Astrocyte (in vitro differentiated cells and primary cell): ENCODE measurements at regions not wholly inside any gene's neighbourhood (a gene's known extent, or its start where the extent isn't known, plus 50 kb on each side); places are given as distances from the start of the nearest gene placed in this dataset.

Experiments
- DNase-seq: peaks from one replicate; pipeline ENCODE4 v3.0.0-alpha.2; 2010; ENCODE audit warnings: low read depth
- FAIRE-seq: peaks from 2 replicates; lab custom pipeline; 2011; peaks lifted over from hg19 to GRCh38; lab: Jason Lieb, UNC
- H2AFZ ChIP-seq: 2 replicates; pipeline ENCODE4 v1.6.0; 2012; ENCODE audit warnings: low read depth, low read length, inconsistent platforms
- H3K27ac ChIP-seq: 2 replicates; pipeline ENCODE4 v1.5.1; 2011; ENCODE audit warnings: low read depth, low read length, inconsistent platforms
- H3K27me3 ChIP-seq: 2 replicates; pipeline ENCODE4 v1.6.0; 2011; ENCODE audit warnings: low read length, inconsistent platforms; ENCODE audit not compliant: insufficient read depth
- H3K36me3 ChIP-seq: 2 replicates; pipeline ENCODE4 v1.5.1; 2011; ENCODE audit warnings: low read length, inconsistent platforms; ENCODE audit not compliant: insufficient read depth
- H3K4me1 ChIP-seq: 2 replicates; pipeline ENCODE4 v1.5.1; 2011; ENCODE audit warnings: low read length, inconsistent platforms; ENCODE audit not compliant: insufficient read depth
- H3K4me2 ChIP-seq: 2 replicates; pipeline ENCODE4 v1.6.0; 2012; ENCODE audit warnings: low read length, inconsistent platforms
- H3K4me3 ChIP-seq: 2 replicates; pipeline ENCODE4 v1.5.1; 2011; ENCODE audit warnings: low read depth, mild to moderate bottlenecking, low read length, inconsistent platforms; ENCODE audit not compliant: insufficient read depth
- H3K79me2 ChIP-seq: 2 replicates; pipeline ENCODE4 v1.6.0; 2012; ENCODE audit warnings: mild to moderate bottlenecking, low read length, inconsistent platforms; ENCODE audit not compliant: insufficient read depth
- H3K9ac ChIP-seq: 2 replicates; pipeline ENCODE4 v1.6.0; 2012; ENCODE audit warnings: mild to moderate bottlenecking, low read length, inconsistent platforms
- H3K9me3 ChIP-seq: 2 replicates; pipeline ENCODE4 v1.5.1; 2012; ENCODE audit warnings: low read depth, mild to moderate bottlenecking, low read length, inconsistent platforms; ENCODE audit not compliant: insufficient read depth
- H4K20me1 ChIP-seq: 2 replicates; pipeline ENCODE4 v1.6.0; 2012; ENCODE audit warnings: low read length, inconsistent platforms; ENCODE audit not compliant: insufficient read depth
- H3K27ac Mint-ChIP-seq: one replicate; pipeline ENCODE4 v1.8.0; 2021; ENCODE audit warnings: mild to moderate bottlenecking, mixed read lengths; ENCODE audit not compliant: unreplicated experiment
- H3K27me3 Mint-ChIP-seq: one replicate; pipeline ENCODE4 v1.8.0; 2021; ENCODE audit warnings: low read depth, mixed read lengths; ENCODE audit not compliant: unreplicated experiment
- H3K36me3 Mint-ChIP-seq: one replicate; pipeline ENCODE4 v1.8.0; 2021; ENCODE audit warnings: low read depth, mixed read lengths; ENCODE audit not compliant: unreplicated experiment
- H3K4me1 Mint-ChIP-seq: one replicate; pipeline ENCODE4 v1.8.0; 2021; ENCODE audit warnings: low read depth, mixed read lengths; ENCODE audit not compliant: unreplicated experiment
- H3K4me3 Mint-ChIP-seq: one replicate; pipeline ENCODE4 v1.8.0; 2021; ENCODE audit warnings: mild to moderate bottlenecking, moderate library complexity, mixed read lengths; ENCODE audit not compliant: unreplicated experiment
- H3K9me3 Mint-ChIP-seq: one replicate; pipeline ENCODE4 v1.8.0; 2021; ENCODE audit warnings: mild to moderate bottlenecking, mixed read lengths; ENCODE audit not compliant: unreplicated experiment
- EZH2 ChIP-seq: IDR thresholded peaks from 2 replicates; pipeline ENCODE4 v1.6.1; 2012; ENCODE audit warnings: mild to moderate bottlenecking, low read length, inconsistent platforms; ENCODE audit not compliant: insufficient read depth
- TF ChIP-seq, protein P1 (sequence below): IDR thresholded peaks from 2 replicates; pipeline ENCODE4 v1.5.1; 2011; ENCODE audit warnings: low read depth, mild to moderate bottlenecking, inconsistent platforms, low read length, moderate library complexity; ENCODE audit not compliant: insufficient read depth

DNA sequence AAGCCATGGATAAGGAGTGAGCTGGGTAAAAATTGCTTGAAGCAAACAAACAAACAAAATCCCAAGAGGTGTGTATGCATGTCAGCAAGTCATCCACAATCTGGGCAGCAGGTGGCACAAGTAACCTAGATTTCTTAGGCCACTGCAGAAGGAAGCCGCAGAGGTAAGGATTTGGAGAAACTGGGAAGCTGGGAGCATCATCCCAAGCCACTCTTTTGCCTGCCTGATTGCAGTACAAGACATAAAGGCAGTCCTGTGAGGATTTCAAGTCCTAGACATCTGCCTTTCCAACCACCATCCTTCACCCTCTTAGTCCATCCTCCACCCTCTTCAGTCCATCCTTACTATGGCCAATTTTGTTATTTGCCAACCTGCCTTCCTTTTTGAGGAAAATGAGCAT, 67.2 kb upstream of the BMAL1 start:
- peaks cover 40% of the 10 kb centered on the region for H3K4me1 Mint-ChIP-seq
- no peak overlapping the region for H3K4me3 Mint-ChIP-seq
- no peak overlapping the region for H3K27ac Mint-ChIP-seq
- Histone ChIP-seq H3K79me2 (no peaks in the 10 kb centered on the region), H2AFZ (no peak overlapping the region), H3K4me1 (peaks cover 45% of the 10 kb centered on the region), H3K9me3 (no peaks in the 10 kb centered on the region), H3K27ac (no peak overlapping the region), H4K20me1 (no peaks in the 10 kb centered on the region), H3K36me3 (no peaks in the 10 kb centered on the region), H3K4me2 (no peak overlapping the region), H3K9ac (no peak overlapping the region), H3K4me3 (no peak overlapping the region), H3K27me3 (no peaks in the 10 kb centered on the region)
- DNase-seq = peak; percentile 59
- no peaks in the 10 kb centered on the region for H3K9me3 Mint-ChIP-seq
- H3K36me3 Mint-ChIP-seq = no peaks in the 10 kb centered on the region
- FAIRE-seq = peak; percentile 90
- no peaks in the 10 kb centered on the region for H3K27me3 Mint-ChIP-seq
- TF ChIP-seq, protein P1, sequence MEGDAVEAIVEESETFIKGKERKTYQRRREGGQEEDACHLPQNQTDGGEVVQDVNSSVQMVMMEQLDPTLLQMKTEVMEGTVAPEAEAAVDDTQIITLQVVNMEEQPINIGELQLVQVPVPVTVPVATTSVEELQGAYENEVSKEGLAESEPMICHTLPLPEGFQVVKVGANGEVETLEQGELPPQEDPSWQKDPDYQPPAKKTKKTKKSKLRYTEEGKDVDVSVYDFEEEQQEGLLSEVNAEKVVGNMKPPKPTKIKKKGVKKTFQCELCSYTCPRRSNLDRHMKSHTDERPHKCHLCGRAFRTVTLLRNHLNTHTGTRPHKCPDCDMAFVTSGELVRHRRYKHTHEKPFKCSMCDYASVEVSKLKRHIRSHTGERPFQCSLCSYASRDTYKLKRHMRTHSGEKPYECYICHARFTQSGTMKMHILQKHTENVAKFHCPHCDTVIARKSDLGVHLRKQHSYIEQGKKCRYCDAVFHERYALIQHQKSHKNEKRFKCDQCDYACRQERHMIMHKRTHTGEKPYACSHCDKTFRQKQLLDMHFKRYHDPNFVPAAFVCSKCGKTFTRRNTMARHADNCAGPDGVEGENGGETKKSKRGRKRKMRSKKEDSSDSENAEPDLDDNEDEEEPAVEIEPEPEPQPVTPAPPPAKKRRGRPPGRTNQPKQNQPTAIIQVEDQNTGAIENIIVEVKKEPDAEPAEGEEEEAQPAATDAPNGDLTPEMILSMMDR = peak; percentile 72
- no peak for TF ChIP-seq EZH2

DNA sequence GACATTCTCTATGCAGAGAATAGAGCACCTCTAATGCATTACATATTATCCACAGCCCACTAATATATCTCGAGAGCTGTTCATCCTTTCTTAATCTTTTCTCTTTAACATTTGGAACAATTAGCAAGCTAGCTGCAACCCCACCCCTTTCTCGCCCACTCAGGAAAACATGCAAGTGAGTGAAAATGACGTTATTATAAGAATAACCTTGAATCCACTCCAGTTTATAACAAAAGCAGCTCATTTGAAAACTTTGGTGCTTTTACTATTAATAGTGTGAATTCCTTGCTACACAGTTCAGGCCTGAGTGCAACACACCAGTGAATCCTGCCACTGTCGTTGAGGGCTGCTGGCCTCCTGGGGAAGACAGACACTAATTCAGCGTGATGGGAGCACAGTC, 63.3 kb upstream of the BMAL1 start:
- Histone ChIP-seq H3K4me2 (peak overlapping the region; percentile 83), H2AFZ (peak overlapping the region; percentile 35), H3K36me3 (no peaks in the 10 kb centered on the region), H3K4me3 (no peak overlapping the region), H3K4me1 (peaks cover 36% of the 10 kb centered on the region), H3K9ac (peak overlapping the region; percentile 21), H3K79me2 (no peaks in the 10 kb centered on the region), H3K27me3 (no peaks in the 10 kb centered on the region), H3K9me3 (no peaks in the 10 kb centered on the region), H4K20me1 (no peaks in the 10 kb centered on the region), H3K27ac (peak overlapping the region; percentile 99)
- no peak for TF ChIP-seq EZH2
- TF ChIP-seq, protein P1 = no peak
- Mint-ChIP-seq H3K36me3 (no peaks in the 10 kb centered on the region), H3K27me3 (no peaks in the 10 kb centered on the region), H3K4me1 (peaks cover 40% of the 10 kb centered on the region), H3K27ac (no peak overlapping the region), H3K4me3 (no peak overlapping the region), H3K9me3 (no peaks in the 10 kb centered on the region)
- FAIRE-seq (no peak), DNase-seq (peak; percentile 52)

GRCh38 chr11:13215149-13215548, 62.4 kb upstream of the BMAL1 start:
- TF ChIP-seq EZH2 = no peak
- TF ChIP-seq, protein P1 = no peak
- no peaks in the 10 kb centered on the region for H3K9me3 ChIP-seq
- FAIRE-seq = peak; percentile 80
- H3K36me3 Mint-ChIP-seq = no peaks in the 10 kb centered on the region
- peak overlapping the region; percentile 86 for H3K9ac ChIP-seq
- peak overlapping the region; percentile 99 for H3K27ac ChIP-seq
- no peaks in the 10 kb centered on the region for H3K27me3 Mint-ChIP-seq
- peak overlapping the region; percentile 7 for H3K4me3 Mint-ChIP-seq
- H4K20me1 ChIP-seq = no peaks in the 10 kb centered on the region
- peak overlapping the region; percentile 97 for H3K27ac Mint-ChIP-seq
- H3K36me3 ChIP-seq = no peaks in the 10 kb centered on the region
- peaks cover 44% of the 10 kb centered on the region for H3K4me1 Mint-ChIP-seq
- H3K4me1 ChIP-seq = peaks cover 42% of the 10 kb centered on the region
- no peaks in the 10 kb centered on the region for H3K27me3 ChIP-seq
- H3K79me2 ChIP-seq = no peaks in the 10 kb centered on the region
- peak; percentile 85 for DNase-seq
- peak overlapping the region; percentile 83 for H3K4me2 ChIP-seq
- no peaks in the 10 kb centered on the region for H3K9me3 Mint-ChIP-seq
- no peak overlapping the region for H3K4me3 ChIP-seq
- no peak overlapping the region for H2AFZ ChIP-seq
